SK-N-SH treated with all-trans-retinoic acid at 6 μM for 48 hours (cell line): ENCODE measurements at regions not wholly inside any gene's neighbourhood (a gene's known extent, or its start where the extent isn't known, plus 50 kb on each side); places are given as distances from the start of the nearest gene placed in this dataset.

Experiments used
- CSRNP3 ChIP-seq: fragments of 250-450 bp; sonication (Bioruptor Pico); IDR thresholded peaks from 2 replicates; pipeline ENCODE4 v1.5.1; 2021; ENCODE audit warnings: mild to moderate bottlenecking, moderate library complexity
- ESRRG ChIP-seq: fragments of 250-450 bp; sonication (Bioruptor Pico); IDR thresholded peaks from 2 replicates; pipeline ENCODE4 v1.6.1; 2021; ENCODE audit warnings: mild to moderate bottlenecking
- GLIS3 ChIP-seq: fragments of 250-450 bp; sonication (Bioruptor Pico); IDR thresholded peaks from 2 replicates; pipeline ENCODE4 v1.5.0; 2020; ENCODE audit warnings: mild to moderate bottlenecking, moderate library complexity
- PATZ1 ChIP-seq: fragments of 250-450 bp; sonication (Bioruptor Pico); IDR thresholded peaks from 2 replicates; pipeline ENCODE4 v1.8.0; 2020; ENCODE audit warnings: mild to moderate bottlenecking, moderate library complexity, borderline replicate concordance
- POU6F1 ChIP-seq: fragments of 250-450 bp; sonication (Bioruptor Pico); IDR thresholded peaks from 2 replicates; pipeline ENCODE4 v1.8.0; 2021; ENCODE audit warnings: low read depth, mild to moderate bottlenecking, moderate library complexity, borderline replicate concordance
- PPARA ChIP-seq: fragments of 250-450 bp; sonication (Bioruptor Pico); IDR thresholded peaks from 2 replicates; pipeline ENCODE4 v1.5.0; 2020; ENCODE audit warnings: mild to moderate bottlenecking, borderline replicate concordance
- TOX ChIP-seq: fragments of 250-450 bp; sonication (Bioruptor Pico); IDR thresholded peaks from 2 replicates; pipeline ENCODE4 v1.8.0; 2021; ENCODE audit warnings: mild to moderate bottlenecking, moderate library complexity, borderline replicate concordance
- ZFP3 ChIP-seq: fragments of 250-450 bp; sonication (Bioruptor Pico); IDR thresholded peaks from 2 replicates; pipeline ENCODE4 v1.5.0; 2020; ENCODE audit warnings: mild to moderate bottlenecking, moderate library complexity

GRCh38 chr15:91568036-91568435 lies 285.5 kb upstream of the SLCO3A1 start:
- TF ChIP-seq ZFP3 (CRISPR knock-in tag) = no peak
- TF ChIP-seq ESRRG (CRISPR knock-in tag) = no peak
- no peak for TF ChIP-seq PATZ1 (CRISPR knock-in tag)
- TF ChIP-seq POU6F1 (CRISPR knock-in tag) = no peak
- no peak for TF ChIP-seq CSRNP3 (CRISPR knock-in tag)
- no peak for TF ChIP-seq GLIS3 (CRISPR knock-in tag)
- no peak for TF ChIP-seq TOX (CRISPR knock-in tag)
- no peak for TF ChIP-seq PPARA
